ENCODE measurements at regions not wholly inside any gene's neighbourhood (a gene's known extent, or its start where the extent isn't known, plus 50 kb on each side); places are given as distances from the start of the nearest gene placed in this dataset.

DNA sequence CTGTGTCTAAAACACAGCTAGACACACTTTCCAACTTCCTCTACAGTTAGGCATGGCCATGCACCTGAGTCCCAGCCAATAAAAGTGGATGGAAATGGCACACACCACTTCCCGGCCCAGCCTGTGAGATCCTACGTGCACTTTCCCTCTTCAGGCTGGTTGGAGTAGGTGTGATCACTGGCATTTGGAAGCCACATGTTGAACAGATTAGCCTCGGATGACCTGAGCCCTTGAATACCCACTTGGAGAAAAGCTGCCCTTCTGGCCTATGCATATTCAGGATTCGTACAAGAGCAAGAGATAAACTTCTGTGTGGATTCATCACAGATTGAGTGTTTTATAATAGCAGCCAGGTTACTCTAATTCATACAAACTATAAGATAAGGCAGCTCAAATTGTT lies 359.0 kb upstream of the SLC30A5 start:
- TF ChIP-seq, protein P1, sequence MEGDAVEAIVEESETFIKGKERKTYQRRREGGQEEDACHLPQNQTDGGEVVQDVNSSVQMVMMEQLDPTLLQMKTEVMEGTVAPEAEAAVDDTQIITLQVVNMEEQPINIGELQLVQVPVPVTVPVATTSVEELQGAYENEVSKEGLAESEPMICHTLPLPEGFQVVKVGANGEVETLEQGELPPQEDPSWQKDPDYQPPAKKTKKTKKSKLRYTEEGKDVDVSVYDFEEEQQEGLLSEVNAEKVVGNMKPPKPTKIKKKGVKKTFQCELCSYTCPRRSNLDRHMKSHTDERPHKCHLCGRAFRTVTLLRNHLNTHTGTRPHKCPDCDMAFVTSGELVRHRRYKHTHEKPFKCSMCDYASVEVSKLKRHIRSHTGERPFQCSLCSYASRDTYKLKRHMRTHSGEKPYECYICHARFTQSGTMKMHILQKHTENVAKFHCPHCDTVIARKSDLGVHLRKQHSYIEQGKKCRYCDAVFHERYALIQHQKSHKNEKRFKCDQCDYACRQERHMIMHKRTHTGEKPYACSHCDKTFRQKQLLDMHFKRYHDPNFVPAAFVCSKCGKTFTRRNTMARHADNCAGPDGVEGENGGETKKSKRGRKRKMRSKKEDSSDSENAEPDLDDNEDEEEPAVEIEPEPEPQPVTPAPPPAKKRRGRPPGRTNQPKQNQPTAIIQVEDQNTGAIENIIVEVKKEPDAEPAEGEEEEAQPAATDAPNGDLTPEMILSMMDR (conservative IDR thresholded peaks at IDR 0.05; ENCODE audit: low read depth in 2 of 2), result no peak
- TF ChIP-seq CREB1 (CRISPR knock-in tag; IDR thresholded peaks at IDR 0.05; ENCODE audit: low read depth) (no peak), EZH2 (IDR thresholded peaks at IDR 0.05; ENCODE audit: low read depth, unreplicated experiment) (no peak), REST (IDR thresholded peaks at IDR 0.05; ENCODE audit: unreplicated experiment) (no peak), POLR2AphosphoS5 (IDR thresholded peaks at IDR 0.05; ENCODE audit: low read depth) (no peak), EZH2phosphoT487 (IDR thresholded peaks at IDR 0.05; ENCODE audit: unreplicated experiment) (no peak), ZNF114 (CRISPR knock-in tag; IDR thresholded peaks at IDR 0.05) (no peak), STAT1 (IDR thresholded peaks at IDR 0.05; ENCODE audit: unreplicated experiment) (no peak), ZNF331 (CRISPR knock-in tag; IDR thresholded peaks at IDR 0.05; ENCODE audit: low read depth) (no peak), ZNF462 (CRISPR knock-in tag; IDR thresholded peaks at IDR 0.05) (no peak)
- TF ChIP-seq, protein P2, sequence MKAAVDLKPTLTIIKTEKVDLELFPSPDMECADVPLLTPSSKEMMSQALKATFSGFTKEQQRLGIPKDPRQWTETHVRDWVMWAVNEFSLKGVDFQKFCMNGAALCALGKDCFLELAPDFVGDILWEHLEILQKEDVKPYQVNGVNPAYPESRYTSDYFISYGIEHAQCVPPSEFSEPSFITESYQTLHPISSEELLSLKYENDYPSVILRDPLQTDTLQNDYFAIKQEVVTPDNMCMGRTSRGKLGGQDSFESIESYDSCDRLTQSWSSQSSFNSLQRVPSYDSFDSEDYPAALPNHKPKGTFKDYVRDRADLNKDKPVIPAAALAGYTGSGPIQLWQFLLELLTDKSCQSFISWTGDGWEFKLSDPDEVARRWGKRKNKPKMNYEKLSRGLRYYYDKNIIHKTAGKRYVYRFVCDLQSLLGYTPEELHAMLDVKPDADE (IDR thresholded peaks at IDR 0.05), result no peak

Measured in GM23338 (cell line).